ENCODE measurements at regions not wholly inside any gene's neighbourhood (a gene's known extent, or its start where the extent isn't known, plus 50 kb on each side); places are given as distances from the start of the nearest gene placed in this dataset.
"Not testable (repeated sequence)": the region's sequence is repeated elsewhere in the genome, so short reads cannot be mapped to it uniquely, and the experiment has no call there.

DNA sequence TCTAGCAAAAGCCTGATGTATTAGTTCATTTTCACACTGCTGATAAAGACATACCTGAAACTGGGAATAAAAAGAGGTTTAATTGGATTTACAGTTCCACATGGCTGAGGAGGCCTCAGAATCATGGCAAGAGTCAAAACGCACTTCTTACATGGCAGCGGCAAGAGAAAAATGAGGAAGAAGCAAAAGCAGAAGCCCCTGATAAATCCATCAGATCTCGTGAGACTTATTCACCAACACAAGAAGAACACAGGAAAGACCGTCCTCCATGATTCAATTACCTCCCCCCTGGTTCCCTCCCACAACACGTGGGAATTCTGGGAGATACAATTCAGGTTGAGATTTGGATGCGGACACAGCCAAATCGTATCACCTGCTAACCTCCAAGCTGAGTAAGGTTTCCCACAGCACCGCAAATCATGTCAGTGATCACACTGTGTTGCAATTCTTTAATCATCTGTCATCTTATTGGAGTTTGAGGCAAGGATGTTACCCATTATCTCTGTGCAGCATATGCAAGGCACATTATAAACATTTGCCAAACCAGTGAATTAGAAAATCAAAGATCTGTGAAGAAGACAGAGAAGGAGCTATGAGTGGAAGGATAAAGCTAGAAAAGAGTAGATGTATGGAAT is 128.5 kb downstream of the ZNF281 start:
- no peak for DNase-seq

DNA sequence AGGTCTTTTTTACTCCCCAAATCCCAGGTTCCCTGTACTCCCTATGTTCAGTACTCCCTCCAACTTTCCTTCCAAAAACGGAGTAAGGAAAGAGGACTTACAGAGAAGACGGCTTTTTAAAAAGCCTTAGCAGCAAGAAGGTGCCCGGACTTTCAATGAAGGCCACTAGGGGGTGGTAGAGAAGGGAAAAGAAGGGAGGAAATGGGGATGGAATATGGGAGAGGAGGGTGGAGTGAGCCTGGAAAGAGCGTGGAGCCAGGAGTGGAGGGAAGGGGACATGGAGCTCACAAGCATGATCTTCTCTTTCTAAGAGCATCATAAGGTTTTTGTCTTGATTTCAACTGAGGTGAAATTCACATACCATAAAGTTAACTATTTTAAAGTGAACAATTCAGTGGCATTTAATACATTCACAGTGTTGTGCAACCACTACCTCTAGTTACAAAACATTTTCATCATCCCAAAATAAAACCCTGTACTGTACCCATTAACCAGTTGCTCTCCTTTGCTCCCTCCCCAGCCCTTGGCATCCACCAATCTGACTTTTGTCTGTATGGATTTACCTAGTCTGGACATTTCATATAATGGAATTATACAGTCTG is 129.9 kb downstream of the ZNF281 start:
- DNase-seq: peak; percentile 49

DNA sequence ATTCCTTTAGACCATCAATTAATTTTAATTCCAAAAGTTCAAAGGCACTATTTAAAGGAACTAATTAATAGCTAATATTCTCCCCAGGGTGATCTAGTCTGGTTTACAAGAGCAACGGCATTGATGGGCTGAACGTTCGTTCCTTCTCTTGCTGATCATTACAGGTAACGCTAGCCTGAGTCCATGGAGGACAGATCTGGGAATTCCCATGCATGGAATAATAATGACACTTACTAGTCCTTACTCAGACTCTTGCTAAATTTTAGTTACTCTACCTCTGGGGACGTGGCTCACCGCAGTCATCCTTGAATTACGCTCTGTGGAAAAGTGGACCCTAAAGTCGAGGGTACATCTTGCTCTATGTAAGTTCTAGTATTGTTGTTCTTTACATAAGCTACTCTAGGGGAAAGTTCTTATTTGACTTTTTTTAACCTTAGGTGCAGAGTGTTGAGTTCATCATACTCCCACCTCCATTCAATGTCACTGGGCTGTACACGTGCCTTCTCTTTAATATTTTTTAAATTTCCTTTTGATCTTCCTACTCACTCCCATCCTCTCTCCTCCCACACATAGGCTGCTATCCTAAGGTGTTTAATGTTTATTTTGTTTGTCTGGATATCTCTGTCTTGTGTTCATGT is 133.9 kb downstream of the ZNF281 start:
- DNase-seq: no peak

DNA sequence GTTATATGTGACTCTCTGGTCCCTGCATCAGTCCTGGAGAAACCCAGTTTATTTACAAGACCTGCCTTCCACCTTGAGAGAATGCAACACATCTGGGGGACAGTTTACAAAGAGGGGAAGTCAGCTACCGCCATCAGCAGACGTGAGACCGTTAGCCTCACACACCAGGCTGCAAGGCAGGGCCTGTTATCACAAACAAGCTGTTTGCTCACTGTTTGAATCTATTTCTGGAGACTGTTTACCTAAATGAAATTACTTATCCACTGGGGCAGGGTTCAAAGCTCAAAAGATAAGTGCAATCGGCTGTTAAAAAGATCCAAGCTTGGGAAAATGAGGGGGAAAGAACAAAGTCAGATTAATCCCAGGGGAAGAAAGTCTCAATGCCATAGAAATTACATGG is 134.4 kb downstream of the ZNF281 start:
- no peak for DNase-seq

GRCh38 chr1:200274116-200274515 is 135.7 kb downstream of the ZNF281 start:
- DNase-seq: no peak

DNA sequence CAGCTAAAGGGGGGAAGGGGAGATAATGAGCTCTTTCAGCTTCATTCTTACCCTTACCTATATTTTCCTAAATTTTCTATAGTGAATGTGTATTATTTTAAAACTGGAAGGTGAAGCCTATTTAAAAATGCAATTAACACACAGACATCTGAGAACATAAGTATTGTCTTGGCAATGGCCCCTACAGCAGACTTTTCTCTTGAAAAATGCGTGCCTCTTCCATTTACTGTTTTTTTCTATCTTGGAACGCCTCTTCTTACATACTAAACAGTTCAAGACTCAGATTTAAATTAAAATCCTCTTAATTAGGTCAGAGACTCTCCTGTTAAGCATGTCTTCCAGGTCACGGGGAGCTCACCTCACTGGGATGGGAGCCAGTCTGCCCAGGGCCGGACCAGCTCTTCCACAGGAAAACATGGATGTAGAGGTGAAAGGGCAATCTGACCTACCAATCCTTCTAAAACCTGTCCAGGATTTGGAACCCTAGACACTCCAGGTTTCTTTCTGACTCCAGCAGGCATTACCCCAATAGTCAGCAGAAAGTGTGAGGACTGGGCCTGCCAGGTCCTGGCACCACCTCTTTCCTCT is 137.3 kb downstream of the ZNF281 start:
- DNase-seq: no peak

- no peak for DNase-seq
These were observed 140.6 kb downstream of the ZNF281 start for GRCh38 chr1:200269256-200269655.

DNA sequence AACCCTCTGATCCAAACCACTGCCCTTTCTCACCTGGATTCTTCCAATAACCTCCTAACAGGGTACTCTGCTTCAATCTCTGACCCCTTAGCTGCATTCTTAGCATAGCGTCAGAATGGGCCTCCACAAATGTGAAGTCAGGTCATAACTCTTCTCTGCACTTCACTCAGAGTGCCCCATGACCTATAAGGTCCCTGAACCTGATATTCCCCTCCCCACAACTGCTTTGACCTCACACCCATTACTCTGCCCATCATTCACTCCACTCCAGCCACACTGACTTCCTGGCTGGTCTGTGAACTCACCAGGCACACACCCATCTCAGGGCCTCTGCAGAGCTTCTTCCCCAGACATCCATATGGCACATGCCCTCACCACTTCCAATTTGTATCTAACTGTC is 141.9 kb downstream of the ZNF281 start:
- DNase-seq: no peak

DNA sequence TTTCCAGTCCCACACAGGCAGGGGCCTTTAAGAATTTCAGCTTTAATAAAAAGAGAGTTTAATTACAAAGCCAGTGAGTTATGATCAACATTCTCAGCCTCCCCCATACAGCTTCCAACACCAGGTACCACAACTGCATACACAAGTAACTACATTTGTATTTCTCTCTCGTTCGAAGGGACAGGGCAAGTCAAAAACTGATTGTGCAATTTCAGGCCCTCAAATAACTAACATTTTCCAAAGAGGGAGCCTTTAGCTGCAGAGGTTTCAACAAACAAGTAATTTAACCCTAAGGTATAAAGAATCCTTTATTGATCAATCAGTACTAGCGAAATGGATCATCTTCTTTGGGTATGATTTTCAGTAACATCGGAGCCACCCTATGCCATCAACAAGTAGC is 142.4 kb downstream of the ZNF281 start:
- no peak for DNase-seq

- no peak for DNase-seq
These were observed 143.0 kb downstream of the ZNF281 start for GRCh38 chr1:200266871-200267270.

DNA sequence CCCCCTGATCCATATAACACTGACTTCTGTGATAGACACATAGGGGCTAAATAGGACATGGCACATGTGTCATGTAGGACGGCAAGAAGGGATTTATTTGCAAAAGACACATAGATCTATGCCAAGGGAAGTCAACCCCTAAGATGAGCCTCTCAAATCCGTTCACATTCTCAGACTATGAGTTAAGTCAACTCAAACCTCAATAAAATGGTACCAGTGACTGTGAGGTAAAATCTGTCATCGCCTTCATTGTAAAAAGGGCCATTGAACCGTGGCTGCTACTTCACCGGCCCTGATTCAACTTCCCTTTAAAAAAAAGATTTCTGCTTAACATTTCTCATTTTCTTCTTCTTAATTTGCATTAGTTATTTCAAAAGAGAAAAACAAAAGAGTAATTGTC is 144.0 kb downstream of the ZNF281 start:
- no peak for DNase-seq

GRCh38 chr1:200265104-200265503 is 144.7 kb downstream of the ZNF281 start:
- no peak for DNase-seq

DNA sequence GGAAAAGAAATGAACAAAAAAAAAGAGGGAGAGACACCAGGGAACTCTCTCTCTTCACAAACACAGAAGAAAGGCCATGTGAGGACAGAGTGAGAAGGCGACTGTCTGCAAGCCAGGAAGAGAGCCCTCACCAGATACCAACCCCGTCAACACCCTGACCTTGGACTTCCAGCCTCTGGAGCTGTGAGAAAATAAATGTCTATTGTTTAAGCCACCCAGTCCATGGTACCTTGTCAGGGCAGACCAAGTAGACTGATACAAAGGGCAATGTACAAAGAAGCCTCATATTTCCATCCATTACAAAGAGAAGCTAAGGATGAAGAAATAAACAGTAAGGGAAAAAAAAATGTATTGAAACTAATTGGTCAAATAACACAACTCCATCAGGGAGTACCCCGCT is 146.6 kb downstream of the ZNF281 start:
- no peak for DNase-seq

- no peak for DNase-seq
These were observed 147.4 kb downstream of the ZNF281 start for GRCh38 chr1:200262326-200262965.

DNA sequence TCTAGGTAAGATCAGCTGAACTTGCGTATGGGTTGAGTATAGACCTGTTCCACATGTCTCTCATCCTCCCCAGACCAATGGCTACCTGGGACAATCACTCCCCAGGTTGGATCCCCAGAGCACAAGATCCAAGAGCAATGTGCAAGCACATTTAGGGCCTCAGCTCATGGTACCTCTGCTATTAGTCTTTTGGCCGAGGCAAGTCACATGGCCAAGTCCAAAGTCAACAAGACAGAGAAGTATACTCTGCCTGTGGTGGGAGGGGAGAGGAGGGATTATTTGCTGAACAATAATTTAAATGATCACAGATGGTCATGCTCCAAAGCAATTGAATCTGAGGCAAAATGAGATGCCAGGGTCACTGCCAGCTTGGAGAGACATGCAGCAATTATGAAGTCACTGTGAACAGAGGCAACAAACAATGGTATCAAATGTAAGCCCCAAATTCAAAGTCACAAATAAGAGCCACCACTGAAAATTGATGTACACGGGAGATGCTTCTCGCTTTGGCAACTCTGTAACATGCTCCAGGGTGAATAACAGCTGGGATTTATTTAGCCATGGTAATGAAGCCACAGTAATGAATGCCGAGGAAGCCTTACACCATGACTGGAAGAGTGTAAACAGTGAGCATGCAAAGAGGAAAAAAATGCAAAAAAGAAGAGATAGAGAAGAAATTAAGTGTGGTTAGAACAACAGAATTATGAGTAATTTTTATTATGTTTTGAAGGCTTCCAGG is 149.1 kb downstream of the ZNF281 start:
- DNase-seq: no peak

DNA sequence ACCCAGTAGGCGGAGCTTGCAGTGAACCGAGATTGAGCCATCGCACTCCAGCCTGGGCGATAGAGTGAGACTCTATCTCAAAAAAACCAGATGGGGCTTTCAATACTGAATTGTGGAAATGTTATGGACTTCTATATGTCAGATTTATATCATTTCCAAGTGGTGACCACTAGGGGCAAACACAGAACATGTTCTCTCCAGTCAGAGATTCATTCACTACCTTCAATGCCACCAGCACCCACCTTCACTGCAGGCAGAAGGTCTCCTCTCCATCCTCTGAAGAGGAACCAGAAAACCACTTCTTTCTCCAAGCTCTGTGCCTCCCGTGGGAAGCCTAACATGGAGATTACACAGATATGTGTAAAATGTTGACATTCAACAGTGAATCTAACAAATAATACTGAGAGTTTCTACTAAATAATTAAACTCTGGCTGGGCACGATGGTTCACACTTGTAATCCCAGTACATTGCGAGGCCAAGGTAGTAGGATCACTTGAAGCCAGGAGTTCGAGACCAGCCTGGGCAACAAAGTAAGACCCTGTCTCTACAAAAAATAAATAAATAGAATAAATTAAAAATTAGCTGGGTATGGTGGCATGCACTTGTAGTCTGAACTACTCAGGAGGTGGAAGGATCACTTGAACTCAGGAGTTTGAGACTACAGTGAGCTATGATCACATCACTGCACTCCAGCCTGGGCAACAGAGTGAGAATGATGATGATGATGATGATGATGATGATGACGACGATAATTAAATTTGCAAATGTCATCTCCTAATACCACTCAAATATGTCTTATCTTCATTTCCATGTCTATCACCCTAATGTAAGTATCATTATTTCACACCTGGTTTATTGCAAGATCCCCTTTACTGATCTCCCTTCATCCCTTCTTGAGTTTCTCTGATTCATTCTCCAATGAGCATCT is 151.1 kb downstream of the ZNF281 start:
- DNase-seq: peak; percentile 24

DNA sequence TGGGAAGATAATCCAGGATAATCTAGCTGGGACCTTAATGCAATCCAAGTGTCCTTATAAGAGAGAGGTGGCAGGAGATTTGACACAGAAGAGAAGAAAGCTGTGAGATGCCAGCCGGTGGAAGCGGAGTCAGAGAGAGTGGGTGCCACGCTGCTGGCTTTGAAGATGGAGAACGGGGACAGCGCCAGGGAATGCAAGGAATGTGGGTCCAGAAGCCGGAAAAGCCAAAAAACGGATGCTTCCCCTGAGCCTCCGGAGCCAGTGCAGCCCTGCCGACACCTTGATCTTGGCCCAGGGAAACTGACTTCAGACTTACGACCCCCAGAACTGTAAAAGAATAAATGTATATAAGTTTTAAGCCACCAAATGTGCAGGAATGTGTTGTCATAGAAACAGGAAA is 152.6 kb downstream of the ZNF281 start:
- DNase-seq: no peak

DNA sequence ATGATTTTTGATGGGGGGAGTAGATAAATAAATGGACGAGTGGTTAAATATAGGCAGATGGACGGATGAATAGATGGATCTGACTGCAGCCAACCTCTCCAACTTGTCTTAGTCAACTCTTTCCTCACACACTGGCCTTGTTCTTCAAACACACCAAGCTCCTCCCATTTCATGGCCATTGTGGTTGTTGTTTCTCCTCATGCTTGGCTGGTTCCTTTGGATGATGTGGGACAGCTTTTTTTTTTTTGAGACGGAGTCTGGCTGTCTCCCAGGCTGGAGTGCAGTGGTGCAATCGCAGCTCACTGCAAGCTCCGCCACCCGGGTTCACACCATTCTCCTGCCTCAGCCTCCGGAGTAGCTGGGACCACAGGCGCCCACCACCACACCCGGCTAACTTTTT is 155.2 kb downstream of the ZNF281 start:
- DNase-seq: not testable (repeated sequence)

- DNase-seq: no peak
These were observed 155.9 kb downstream of the ZNF281 start for GRCh38 chr1:200253774-200254495.

- DNase-seq: no peak
These were observed 157.3 kb downstream of the ZNF281 start for GRCh38 chr1:200252531-200252930.

DNA sequence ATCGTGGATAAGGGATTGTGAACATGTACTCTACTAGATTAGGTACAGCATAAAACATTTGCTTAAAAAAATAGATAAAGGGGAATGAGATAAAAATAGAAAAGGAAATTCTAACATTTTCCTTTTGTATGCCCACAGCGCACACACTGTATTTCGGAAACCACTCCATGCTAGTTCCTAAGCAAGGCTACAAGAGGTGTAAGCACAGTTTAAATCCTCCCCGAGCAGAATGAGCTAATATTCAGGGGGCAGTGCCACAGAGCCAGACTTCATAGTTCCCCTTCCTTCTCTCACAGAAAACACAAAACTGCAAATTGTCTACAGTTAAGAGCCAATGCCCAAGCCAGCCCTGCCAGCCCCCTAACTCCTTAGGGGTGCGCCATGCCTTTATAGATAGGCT is 159.4 kb downstream of the ZNF281 start:
- DNase-seq: no peak

Data from CD4-positive, alpha-beta T cell treated with Interleukin-17A for 1 hour (primary cell).